NCI-H1694 (cell line): ENCODE measurements at regions not wholly inside any gene's neighbourhood (a gene's known extent, or its start where the extent isn't known, plus 50 kb on each side); places are given as distances from the start of the nearest gene placed in this dataset.
"Not testable (repeated sequence)": the region's sequence is repeated elsewhere in the genome, so short reads cannot be mapped to it uniquely, and the experiment has no call there.

Experiments
- DNase-seq: peaks from one replicate; lab custom pipeline; 2025; lab: John Stamatoyannopoulos, UW

- DNase-seq = no peak
Measured at GRCh38 chr3:102036472-102036871, 187.2 kb downstream of the NFKBIZ start.

GRCh38 chr3:102037209-102037608 lies 187.9 kb downstream of the NFKBIZ start:
- DNase-seq = no peak

- no peak for DNase-seq
Measured at GRCh38 chr3:102037791-102038190, 188.5 kb downstream of the NFKBIZ start.

- no peak for DNase-seq
Measured at GRCh38 chr3:102038477-102039142, 189.3 kb downstream of the NFKBIZ start.

- DNase-seq = not testable (repeated sequence)
Measured at GRCh38 chr3:102040144-102040543, 190.8 kb downstream of the NFKBIZ start.

GRCh38 chr3:102053375-102053989 lies 204.2 kb downstream of the NFKBIZ start:
- no peak for DNase-seq

- no peak for DNase-seq
Measured at GRCh38 chr3:102054543-102055080, 205.3 kb downstream of the NFKBIZ start.

- no peak for DNase-seq
Measured at GRCh38 chr3:102057781-102058421, 208.6 kb downstream of the NFKBIZ start.

GRCh38 chr3:102059145-102059943 lies 210.0 kb downstream of the NFKBIZ start:
- DNase-seq = no peak

- no peak for DNase-seq
Measured at GRCh38 chr3:102060814-102061213, 211.5 kb downstream of the NFKBIZ start.

- no peak for DNase-seq
Measured at GRCh38 chr3:102063572-102063971, 214.3 kb downstream of the NFKBIZ start.

- no peak for DNase-seq
Measured at GRCh38 chr3:102066470-102066869, 217.2 kb downstream of the NFKBIZ start.

GRCh38 chr3:102068327-102068726 lies 219.0 kb downstream of the NFKBIZ start:
- DNase-seq = no peak

GRCh38 chr3:102068736-102069135 lies 219.4 kb downstream of the NFKBIZ start:
- no peak for DNase-seq

GRCh38 chr3:102069211-102069662 lies 219.9 kb downstream of the NFKBIZ start:
- no peak for DNase-seq

GRCh38 chr3:102074946-102075345 lies 225.6 kb downstream of the NFKBIZ start:
- DNase-seq = no peak

GRCh38 chr3:102078401-102078800 lies 229.1 kb downstream of the NFKBIZ start:
- DNase-seq = no peak

GRCh38 chr3:102078854-102079808 lies 229.8 kb downstream of the NFKBIZ start:
- no peak for DNase-seq

GRCh38 chr3:102079809-102080197 lies 230.5 kb downstream of the NFKBIZ start:
- DNase-seq = no peak

- DNase-seq = no peak
Measured at GRCh38 chr3:102081572-102082289, 232.4 kb downstream of the NFKBIZ start.
